Colonic mucosa (tissue), 4 donors: ENCODE measurements at regions not wholly inside any gene's neighbourhood (a gene's known extent, or its start where the extent isn't known, plus 50 kb on each side); places are given as distances from the start of the nearest gene placed in this dataset.

Experiments used
- DNase-seq: peaks from one replicate; pipeline ENCODE4 v3.0.0-alpha.2; 2020
- H3K27ac ChIP-seq: fragments of 200-600 bp; one replicate; pipeline ENCODE4 v1.8.0; 2021
- H3K27me3 ChIP-seq: fragments of 200-600 bp; one replicate; pipeline ENCODE4 v1.8.0; 2021
- H3K36me3 ChIP-seq: fragments of 200-600 bp; one replicate; pipeline ENCODE4 v1.8.0; 2021
- H3K4me1 ChIP-seq: fragments of 200-600 bp; one replicate; pipeline ENCODE4 v1.8.0; 2021; ENCODE audit warnings: mild to moderate bottlenecking
- H3K4me3 ChIP-seq: fragments of 200-600 bp; one replicate; pipeline ENCODE4 v1.8.0; 2021
- H3K9ac ChIP-seq, 2 donors: one replicate each; pipeline ENCODE4 v1.7.0; 2013; ENCODE audit warnings: control low read depth in 2 of 2, low read depth in 2 of 2, low read length in 2 of 2
- H3K9me3 ChIP-seq: fragments of 200-600 bp; one replicate; pipeline ENCODE4 v1.8.0; 2021
- intact Hi-C: fragments of 100-400 bp; cut with DNase I; formaldehyde crosslinking; loops from one replicate; pipeline ENCODE4 v1.14.1; 2022
- TF ChIP-seq, protein P1 (sequence below): fragments of 200-600 bp; IDR thresholded peaks from one replicate; pipeline ENCODE4 v1.8.0; 2022; ENCODE audit warnings: antibody characterized with exemption, mild to moderate bottlenecking
- donor health status: healthy.
- donor health status: DM: no; HTN: no; CAD: no.
- donor health status: DM: no; HTN: no; CAD: no.

DNA sequence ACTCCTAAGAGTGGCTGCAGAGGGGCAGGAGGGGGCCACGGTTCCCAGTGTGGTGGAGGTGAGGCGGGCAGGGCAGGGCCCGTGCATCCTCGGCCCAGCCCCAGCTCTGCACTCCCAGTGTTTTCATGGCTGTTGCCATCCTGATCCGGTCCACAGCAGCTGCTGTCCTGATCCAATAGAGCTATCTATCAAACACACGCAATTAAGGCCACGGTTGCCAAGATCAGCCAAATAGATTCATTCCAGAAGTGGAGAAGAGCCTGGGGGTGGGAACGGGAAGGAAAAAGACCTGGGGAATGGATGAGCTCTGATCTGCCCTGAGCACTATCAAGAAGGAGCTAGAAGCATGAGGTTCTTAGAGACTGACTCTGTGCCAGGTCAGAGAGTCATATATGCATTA, 160.9 kb upstream of the SYT13 start:
- Histone ChIP-seq H3K4me1 (no peaks in the 10 kb centered on the region), H3K36me3 (no peaks in the 10 kb centered on the region), H3K9me3 (no peaks in the 10 kb centered on the region), H3K27me3 (peaks cover 5% of the 10 kb centered on the region), H3K4me3 (no peak overlapping the region), H3K9ac (no peak overlapping the region), H3K27ac (no peak overlapping the region)
- no peak for DNase-seq
- intact Hi-C loops, result no loop called here
- TF ChIP-seq, protein P1, sequence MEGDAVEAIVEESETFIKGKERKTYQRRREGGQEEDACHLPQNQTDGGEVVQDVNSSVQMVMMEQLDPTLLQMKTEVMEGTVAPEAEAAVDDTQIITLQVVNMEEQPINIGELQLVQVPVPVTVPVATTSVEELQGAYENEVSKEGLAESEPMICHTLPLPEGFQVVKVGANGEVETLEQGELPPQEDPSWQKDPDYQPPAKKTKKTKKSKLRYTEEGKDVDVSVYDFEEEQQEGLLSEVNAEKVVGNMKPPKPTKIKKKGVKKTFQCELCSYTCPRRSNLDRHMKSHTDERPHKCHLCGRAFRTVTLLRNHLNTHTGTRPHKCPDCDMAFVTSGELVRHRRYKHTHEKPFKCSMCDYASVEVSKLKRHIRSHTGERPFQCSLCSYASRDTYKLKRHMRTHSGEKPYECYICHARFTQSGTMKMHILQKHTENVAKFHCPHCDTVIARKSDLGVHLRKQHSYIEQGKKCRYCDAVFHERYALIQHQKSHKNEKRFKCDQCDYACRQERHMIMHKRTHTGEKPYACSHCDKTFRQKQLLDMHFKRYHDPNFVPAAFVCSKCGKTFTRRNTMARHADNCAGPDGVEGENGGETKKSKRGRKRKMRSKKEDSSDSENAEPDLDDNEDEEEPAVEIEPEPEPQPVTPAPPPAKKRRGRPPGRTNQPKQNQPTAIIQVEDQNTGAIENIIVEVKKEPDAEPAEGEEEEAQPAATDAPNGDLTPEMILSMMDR, result no peak

- H3K27ac ChIP-seq, result no peak overlapping the region
- no peaks in the 10 kb centered on the region for H3K36me3 ChIP-seq
- H3K9me3 ChIP-seq, result no peaks in the 10 kb centered on the region
- TF ChIP-seq, protein P1, result no peak
- H3K4me3 ChIP-seq, result no peak overlapping the region
- intact Hi-C loops, result no loop called here
- peaks cover 5% of the 10 kb centered on the region for H3K27me3 ChIP-seq
- H3K9ac ChIP-seq, result no peak overlapping the region
- H3K4me1 ChIP-seq, result no peaks in the 10 kb centered on the region
- DNase-seq, result no peak
These were observed 160.3 kb upstream of the SYT13 start for GRCh38 chr11:45446434-45446833.

DNA sequence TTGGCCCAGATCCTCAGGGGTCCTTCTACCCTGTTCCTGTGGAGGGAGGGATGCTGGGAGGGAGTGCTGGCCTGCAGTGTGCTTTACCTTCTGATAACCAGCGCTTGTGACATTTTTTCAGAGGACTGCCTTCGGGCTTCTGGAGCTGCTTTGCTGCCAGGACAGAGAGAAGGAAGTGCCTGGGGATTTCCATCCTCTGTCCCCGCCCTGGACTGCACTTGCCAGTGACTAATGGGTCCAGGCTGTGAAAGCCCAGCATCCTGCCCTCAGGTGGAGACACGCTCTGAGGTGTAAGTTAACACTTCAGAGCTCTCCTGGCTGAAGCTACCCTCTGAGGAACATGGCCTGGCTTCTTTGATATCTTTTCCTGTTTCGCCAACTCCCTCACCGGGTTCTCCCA, 158.7 kb upstream of the SYT13 start:
- H3K4me3 ChIP-seq, result no peak overlapping the region
- peaks cover 5% of the 10 kb centered on the region for H3K27me3 ChIP-seq
- H3K27ac ChIP-seq, result no peak overlapping the region
- DNase-seq, result no peak
- H3K9me3 ChIP-seq, result no peaks in the 10 kb centered on the region
- H3K4me1 ChIP-seq, result no peaks in the 10 kb centered on the region
- H3K36me3 ChIP-seq, result no peaks in the 10 kb centered on the region
- intact Hi-C loops, result no loop called here
- TF ChIP-seq, protein P1, result no peak
- no peak overlapping the region for H3K9ac ChIP-seq

GRCh38 chr11:45440111-45440510, 154.0 kb upstream of the SYT13 start:
- Histone ChIP-seq H3K9ac (no peak overlapping the region), H3K36me3 (no peaks in the 10 kb centered on the region), H3K27ac (no peak overlapping the region), H3K4me1 (no peaks in the 10 kb centered on the region), H3K27me3 (peaks cover 5% of the 10 kb centered on the region), H3K9me3 (no peaks in the 10 kb centered on the region), H3K4me3 (no peak overlapping the region)
- TF ChIP-seq, protein P1, result no peak
- intact Hi-C loops, result no loop called here
- no peak for DNase-seq

DNA sequence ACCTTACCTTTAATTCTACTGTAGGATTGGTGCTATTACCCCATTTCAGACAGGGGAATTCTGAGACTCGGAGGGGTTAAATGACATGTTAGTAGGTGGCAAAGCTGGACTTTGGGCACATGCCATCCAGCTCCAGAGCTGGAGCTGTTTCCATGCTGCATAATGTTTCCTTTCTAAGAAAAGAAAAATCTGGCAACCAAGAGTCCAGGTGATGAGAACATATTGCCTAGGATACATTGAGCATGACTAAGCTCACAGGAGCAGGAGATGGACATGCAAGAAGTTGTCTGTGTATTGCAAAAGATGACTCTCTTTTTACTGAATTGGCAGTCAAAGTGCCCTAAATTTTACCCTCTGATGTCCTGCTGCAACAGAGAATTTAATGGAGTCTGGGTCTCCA, 150.8 kb upstream of the SYT13 start:
- intact Hi-C loops, result no loop called here
- H3K4me1 ChIP-seq, result no peaks in the 10 kb centered on the region
- TF ChIP-seq, protein P1, result no peak
- H3K27ac ChIP-seq, result no peak overlapping the region
- no peak overlapping the region for H3K4me3 ChIP-seq
- H3K36me3 ChIP-seq, result no peaks in the 10 kb centered on the region
- H3K9me3 ChIP-seq, result no peaks in the 10 kb centered on the region
- DNase-seq, result no peak
- no peak overlapping the region for H3K9ac ChIP-seq
- H3K27me3 ChIP-seq, result no peaks in the 10 kb centered on the region

GRCh38 chr11:45436118-45436517, 150.0 kb upstream of the SYT13 start:
- TF ChIP-seq, protein P1, result no peak
- Histone ChIP-seq H3K27me3 (no peaks in the 10 kb centered on the region), H3K27ac (no peak overlapping the region), H3K9ac (no peak overlapping the region), H3K4me1 (no peaks in the 10 kb centered on the region), H3K36me3 (no peaks in the 10 kb centered on the region), H3K4me3 (no peak overlapping the region), H3K9me3 (no peaks in the 10 kb centered on the region)
- intact Hi-C loops, result no loop called here
- DNase-seq, result no peak
